GM18520 (cell line): ENCODE measurements at regions not wholly inside any gene's neighbourhood (a gene's known extent, or its start where the extent isn't known, plus 50 kb on each side); places are given as distances from the start of the nearest gene placed in this dataset.

Source experiments
- ATAC-seq: cut with Tn5 transposase; IDR thresholded peaks from one replicate; pipeline ENCODE4 v1.9.1; 2021; ENCODE audit not compliant: unreplicated experiment

DNA sequence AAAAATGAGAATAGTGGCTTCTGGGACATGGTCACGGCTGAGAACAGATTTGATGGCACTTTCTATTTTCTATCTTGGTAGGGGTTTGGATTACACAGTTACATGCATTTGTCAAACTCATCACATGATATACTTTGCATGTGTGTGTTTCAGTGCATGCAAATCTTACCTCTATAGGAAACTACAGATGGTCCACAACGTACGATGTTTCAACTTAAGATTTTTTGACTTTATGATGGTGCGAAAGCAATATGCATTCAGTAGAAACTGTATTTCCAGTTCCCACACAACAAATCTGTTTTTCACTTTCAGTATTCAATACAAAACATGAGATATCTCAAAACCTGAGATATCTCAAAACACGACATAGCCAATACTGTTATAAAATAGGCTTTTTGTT lies 231.8 kb upstream of the SPTLC3 start:
- no peak for ATAC-seq

DNA sequence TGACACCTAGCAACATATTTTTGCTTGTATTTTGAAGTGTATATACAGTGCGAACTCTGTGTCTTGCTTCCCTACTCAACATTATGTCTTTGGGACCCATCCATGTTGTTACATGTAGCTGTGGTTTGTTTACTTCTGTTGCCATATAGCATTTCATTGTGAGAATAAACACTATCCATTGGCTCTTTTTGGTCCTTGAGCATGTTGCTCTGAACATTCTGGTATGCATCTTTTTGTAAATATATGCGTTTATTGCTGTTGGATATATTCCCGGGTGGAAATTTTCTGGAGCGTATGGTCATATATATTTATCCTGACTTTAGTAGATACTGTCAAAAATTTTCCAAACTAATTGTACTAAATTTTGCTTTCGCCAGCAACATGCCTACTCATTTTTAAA lies 222.5 kb upstream of the SPTLC3 start:
- ATAC-seq = no peak

DNA sequence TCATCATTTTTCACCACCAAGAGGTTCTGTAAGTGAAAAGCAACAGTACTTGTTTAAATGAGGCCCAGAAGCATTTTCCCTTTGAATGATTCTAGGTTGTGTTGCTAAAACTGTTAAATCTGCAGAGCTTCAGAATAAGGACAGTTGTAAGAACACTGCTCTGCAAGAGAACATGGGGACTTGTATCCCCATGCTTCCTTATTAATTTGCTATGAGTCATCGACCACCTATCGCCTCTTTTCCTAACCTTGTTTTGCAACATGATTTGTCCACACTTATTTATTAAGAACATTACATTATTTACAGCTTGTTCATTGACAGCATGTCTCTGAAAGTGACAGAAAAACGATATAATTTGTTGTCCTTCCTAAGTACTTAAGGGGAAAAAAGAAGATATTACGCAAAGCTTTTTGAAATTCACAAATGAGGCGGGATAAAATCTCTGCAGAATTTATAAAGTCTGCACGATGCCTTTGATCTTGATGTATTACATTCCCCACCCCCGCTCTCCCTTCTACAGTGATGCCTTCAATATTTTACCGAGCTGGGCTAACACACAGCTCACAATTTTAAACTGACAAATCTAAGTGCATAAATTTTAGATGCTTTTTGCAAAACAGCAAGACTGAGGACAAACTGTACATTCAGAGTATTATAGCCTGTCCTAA lies 220.0 kb upstream of the SPTLC3 start:
- no peak for ATAC-seq

DNA sequence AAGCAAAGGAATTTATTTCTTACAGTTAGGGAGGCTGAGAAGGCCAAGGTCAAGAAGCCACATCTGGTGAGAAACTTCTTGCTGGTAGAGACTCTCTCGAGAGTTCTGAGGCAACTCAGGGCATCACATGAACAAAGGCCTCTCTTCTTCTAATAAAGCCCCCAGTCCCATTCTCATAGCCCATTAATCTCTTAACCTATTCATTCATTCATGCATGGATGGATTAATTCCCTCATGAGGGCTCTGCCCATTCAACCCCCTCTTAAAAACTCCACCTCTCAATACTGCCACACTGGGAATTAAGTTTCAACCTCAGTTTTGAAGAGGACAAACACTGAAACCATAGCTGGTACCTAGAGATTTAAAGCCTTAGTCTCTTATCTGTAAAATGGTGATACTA lies 217.9 kb upstream of the SPTLC3 start:
- no peak for ATAC-seq

DNA sequence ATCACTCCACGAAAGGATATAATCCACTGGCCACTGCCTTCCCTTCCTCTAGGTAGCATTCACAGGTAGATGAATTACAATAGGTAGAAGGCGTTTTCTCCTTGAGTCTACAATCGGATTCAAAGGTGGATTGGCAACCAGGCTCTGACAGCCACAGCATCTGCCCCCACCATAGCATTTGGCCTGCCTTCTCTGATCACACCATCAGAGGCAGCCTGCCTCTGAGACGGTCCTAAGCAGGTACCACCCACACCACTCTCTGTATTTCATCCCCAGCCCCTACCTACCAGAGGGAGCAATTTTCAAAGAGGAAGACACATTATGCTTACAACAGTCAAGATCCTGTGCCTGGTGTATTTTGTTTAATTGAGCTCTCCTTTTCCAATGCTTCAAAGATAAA lies 210.5 kb upstream of the SPTLC3 start:
- ATAC-seq = no peak

DNA sequence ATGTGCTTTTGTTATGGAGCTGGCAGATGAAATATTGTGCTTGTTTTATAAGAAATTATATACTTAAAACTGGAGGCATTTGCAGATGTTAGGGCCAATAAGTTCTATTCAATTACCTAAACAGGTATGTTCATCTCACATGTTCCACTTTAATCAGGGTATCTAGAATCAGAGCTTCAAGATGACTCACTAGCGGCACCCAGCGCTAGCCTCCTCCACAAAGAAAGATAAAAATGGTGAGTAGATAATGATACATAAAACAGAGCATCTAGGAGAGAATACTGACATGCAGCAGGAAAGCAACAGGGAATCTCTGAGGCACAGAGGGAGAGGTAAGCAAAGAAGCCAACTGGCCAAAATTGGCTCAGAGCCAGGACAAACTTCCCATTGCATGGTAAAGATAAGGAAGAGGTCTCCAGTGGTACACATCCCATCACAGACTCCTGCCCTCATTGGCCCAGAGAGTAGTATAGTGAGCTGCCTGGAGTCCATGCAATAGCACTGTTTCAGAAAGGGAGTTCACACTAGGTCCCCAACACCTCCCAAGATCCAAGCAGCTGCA lies 200.7 kb upstream of the SPTLC3 start:
- no peak for ATAC-seq

DNA sequence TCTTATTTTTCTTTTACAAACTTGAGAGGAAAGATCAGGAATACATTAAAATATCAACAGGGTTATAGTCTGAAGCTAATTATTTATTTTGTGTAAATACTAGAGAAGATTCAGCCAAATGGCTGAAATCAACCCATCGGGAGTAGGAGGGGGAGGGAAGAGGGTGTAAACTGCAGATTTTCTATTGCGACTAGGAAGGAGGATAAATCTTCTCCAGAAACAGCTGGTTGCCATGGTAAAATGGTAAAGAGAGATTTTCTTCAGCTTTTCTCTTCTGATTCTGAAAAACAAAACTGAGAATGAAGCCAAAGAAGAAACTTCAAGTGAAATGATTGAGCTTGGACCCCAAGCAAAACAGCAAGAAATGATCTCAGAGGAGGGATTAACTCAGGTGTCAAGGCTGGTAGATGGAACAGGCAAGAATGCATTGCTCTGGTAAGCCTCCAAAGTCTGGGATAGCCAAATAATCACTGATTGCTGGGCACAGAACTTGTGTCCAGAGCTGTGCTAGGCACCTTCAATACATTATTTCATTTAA lies 193.5 kb upstream of the SPTLC3 start:
- no peak for ATAC-seq

DNA sequence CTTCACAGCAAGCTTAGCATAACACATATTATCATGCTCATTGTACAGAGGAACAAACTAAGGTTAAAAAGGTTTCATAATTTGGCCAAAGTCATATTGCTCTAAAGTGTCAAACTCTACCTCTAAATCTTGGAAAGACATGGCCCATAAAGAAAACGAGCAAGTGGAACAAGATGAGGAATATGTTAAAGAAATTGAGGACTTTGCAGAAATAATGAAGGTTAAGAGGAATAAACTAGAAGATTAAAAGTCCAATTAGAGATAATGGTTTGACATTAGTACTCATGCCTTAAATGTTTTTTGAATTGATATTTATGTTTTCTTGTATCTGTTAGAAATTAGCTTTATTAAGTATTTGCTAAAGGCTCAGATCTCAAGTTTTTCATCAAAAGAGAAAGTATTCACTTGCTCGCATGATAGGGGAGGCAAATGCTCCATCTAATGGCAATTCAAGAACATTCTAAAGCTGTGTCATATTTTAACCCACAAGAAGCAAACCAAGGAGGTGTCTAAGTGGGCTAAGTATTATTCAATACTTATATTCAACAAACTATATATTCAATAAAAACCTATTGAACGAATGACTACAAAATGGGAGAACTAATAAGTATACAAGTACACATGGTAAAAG lies 192.9 kb upstream of the SPTLC3 start:
- no peak for ATAC-seq

DNA sequence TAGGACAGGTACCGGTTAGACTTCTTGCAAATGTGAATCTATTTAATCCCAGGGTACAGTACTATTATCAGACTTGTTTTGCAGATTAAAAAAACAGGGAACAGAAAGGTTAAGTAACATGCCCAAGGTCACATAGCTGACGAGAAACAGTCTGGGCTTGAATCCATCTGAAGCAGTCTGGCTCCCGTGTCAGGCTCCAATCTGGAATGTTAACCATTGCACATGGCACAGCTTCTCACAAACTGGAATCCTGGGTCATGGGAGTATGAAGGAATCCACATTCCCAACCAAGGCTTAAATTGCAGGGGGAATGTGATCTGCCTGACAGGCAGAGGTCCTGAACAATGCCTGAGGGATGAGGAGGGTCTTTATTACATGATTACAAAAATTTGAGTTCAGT lies 187.5 kb upstream of the SPTLC3 start:
- no peak for ATAC-seq

DNA sequence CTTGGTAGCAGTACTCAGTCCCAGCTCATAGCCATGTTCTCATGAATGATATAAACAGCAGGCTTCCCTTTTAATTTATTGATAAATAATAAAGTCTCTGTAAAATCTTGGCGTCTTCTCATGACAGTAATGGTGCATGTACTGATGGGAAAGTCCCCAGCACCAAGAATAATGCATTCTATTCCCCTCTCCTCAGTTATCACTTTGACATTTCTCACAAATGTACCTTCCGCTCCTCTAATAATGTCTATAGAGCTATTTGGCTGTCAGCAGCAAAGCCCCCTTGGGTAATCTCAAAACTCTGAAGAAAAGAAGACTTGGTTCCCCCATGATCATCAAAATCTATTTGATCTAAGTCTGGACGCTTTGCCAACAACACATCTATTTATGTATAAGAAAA lies 185.0 kb upstream of the SPTLC3 start:
- ATAC-seq = no peak

DNA sequence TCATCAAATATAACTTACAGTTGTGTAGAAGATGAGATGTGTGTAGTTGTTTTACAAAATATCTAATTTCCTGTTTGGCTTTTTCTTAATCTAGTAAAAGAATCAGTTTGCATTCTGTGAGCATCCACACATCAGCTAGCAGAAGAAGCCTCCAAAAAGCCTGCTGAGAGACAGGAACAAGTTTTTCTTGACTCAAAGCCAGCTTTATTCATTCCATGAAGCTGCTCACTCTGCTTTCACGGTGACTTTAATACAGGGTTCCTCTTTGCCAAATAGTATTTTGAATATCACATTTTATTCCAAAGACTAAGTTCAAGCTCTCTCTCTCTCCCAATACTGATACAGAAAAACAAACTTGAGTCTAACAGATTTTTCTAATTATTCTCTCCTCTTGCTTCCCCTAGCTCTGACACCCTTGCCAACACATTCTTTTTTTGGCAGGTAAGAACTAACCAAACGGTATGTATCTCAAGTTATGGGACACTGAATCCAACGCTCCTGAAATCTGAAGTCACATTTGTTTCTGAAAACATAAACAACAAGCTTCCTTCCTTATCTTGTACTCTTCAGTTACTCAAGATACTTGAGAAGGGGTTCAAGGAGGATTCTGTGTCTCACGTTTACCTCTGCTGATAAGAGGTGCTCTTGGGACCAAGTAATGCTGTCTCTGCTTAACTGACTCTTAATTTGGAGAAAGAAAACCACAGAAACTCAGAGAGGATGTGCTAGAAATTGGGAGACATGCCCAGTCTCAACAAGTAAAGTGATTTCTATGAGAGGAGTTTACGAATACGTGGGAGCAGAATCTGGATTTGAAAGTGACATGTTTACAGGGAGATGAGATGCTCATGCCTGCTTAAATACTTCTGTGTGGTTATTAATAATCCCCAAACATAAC lies 184.2 kb upstream of the SPTLC3 start:
- ATAC-seq = no peak

DNA sequence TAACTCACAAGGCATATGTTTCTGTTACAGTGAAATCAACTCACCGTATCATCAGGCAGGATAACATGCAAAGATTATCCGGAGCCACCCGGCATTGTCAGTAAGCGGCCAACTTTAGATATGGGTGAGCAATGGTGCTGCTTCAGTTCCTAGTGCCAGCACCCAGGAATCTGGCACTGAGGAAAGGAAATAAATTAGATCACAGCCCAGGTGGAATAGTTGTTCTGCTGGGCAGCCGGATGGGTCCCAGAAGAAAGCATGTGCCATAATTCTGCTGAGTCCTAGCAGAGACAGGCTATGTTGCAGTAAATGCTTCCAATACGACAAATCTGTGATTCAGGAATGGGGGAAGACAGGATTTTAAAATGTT lies 183.6 kb upstream of the SPTLC3 start:
- no peak for ATAC-seq

DNA sequence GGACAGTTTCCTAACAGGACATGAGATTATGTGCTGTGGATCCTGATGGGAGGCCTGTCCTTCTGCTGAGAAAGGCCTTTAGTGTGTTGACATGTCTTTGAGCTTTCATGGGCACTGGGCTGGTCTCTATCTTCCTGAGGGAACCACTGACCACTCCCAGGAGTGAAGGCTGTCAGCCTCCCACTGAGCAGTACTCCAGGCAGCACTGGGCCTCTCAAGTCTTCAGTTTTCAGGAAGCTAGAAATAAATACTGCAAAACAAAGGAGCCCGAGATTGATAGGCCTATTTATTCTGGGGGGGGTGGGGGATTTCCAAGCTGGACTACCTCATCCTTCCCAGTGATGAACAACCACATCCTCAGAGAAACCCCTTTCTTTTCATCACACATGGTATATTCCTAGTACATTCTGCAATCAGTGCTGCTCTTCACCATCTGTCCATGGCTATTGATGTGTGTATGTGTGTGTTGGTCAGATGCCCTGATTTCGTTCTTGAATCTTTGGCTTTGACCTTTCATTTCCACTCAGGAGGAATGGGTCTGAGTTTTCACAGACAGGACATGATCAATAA lies 180.9 kb upstream of the SPTLC3 start:
- ATAC-seq = no peak

DNA sequence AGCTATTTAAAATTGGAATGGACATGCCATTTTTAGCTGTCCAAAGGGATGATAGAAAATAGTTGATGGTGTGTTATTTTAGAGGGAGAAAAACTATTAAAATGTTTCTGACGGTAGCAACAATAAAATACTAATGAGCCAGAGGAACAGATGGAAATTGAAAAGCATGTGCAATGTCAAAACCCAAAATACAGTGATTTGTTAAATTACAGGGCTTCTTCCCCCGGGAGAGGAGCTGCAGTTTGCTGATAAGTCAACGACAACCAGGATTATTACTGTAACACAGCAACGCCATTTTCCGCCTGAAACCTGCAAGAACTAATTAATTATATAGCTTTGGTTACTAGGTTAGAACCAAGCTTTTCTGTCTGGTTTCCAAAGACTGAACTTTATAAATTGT lies 179.6 kb upstream of the SPTLC3 start:
- no peak for ATAC-seq

DNA sequence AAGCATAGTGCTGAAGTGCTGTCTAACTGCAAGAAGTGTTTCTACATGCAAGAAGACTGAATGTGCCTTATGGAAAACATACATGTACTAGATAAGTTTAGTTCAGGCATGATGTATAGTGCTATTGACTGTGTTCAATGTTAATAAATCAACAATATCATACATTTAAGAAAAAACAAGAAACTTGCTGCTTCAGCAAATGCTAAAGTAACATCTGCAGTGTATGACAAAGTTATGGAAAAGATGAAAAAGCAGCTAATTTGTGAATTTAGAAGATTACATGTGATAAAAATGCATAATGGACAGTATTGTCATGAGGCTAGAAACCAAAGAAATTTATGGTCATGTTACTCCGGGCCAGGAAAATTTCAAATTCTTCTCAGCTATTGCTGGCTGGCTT lies 174.9 kb upstream of the SPTLC3 start:
- ATAC-seq = no peak

DNA sequence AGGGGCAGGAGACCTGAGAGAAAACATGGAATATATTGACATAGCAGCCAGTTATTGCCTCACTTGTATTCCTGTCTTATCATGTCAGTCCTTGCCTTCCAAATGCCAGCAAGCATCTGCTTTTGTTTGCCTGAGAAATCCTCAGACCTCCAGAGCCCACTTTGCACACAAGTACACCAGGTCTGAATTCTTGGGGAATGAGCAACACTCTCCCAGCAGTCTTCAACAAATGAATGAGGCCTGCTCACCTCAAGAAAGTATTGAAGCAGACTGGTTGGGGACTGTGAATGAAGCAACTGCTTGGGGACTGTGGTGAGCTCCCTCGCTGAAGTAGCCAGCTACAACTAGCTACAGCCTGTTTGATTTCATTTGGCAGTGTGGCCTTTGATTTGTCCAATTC lies 172.8 kb upstream of the SPTLC3 start:
- ATAC-seq = no peak

DNA sequence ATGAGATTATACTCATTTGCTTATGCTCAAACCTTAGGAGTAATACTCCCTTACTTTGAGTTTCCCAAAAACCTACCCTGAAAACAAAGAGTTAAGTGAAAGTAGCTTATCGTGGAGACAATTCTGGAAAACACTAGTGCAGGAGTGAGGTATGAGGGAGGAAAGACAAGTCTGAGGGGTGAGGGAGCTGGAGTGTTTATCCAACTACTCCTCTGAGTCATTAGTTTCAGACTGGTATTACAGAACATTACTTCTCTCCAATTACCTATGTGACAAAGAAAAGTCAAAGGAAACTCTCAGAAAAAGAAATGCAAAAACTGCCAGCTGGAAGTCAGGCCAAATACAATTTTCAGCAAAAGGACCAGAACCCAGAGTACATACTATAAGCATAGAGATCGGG lies 171.1 kb upstream of the SPTLC3 start:
- ATAC-seq = no peak

DNA sequence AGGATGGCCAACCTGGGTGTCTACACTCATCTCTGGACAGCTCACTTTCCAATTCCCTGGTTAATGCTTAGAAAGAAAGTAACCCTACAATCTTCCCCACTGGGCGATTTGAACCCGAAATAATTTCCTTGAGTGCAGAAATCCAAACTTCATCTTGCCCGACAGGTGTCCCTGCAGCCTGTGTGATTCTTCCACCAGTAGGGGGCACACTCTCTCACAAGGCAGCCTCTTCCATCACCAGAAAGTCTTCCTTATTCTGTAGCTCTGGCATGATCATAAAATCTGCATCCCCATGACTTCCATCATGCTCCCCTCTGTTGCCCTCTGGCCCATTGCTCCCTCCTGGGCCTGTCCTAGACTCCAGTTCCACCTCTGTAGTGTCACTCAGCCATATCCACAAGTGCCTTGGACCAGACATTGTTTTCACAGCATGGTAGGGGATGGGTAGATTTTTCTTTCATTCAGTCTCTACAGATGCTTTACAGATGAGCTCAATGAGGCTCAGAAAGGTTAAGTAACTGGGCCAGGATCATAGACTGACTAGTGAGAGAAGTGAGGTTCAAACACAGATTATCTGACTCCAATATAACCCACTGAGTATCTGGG lies 170.4 kb upstream of the SPTLC3 start:
- ATAC-seq = no peak

DNA sequence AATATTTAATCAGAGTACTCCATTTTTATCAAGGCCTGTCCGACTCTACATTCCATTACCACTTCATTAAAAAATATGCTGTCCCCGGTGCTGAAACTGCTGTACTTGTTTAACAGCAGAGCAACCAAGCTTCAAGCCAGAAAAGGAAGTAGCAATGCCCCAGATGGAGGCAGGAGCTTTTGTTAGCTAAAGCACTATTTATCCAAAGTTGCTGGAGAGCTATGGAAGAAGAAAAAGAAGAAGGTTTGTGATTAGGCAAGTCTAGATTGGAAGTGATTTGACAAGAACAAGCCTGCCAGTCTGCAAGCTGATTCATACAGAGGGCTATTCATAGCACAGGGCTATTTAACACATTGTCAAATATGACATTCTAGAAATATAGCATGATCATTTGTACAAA lies 160.9 kb upstream of the SPTLC3 start:
- ATAC-seq = no peak

DNA sequence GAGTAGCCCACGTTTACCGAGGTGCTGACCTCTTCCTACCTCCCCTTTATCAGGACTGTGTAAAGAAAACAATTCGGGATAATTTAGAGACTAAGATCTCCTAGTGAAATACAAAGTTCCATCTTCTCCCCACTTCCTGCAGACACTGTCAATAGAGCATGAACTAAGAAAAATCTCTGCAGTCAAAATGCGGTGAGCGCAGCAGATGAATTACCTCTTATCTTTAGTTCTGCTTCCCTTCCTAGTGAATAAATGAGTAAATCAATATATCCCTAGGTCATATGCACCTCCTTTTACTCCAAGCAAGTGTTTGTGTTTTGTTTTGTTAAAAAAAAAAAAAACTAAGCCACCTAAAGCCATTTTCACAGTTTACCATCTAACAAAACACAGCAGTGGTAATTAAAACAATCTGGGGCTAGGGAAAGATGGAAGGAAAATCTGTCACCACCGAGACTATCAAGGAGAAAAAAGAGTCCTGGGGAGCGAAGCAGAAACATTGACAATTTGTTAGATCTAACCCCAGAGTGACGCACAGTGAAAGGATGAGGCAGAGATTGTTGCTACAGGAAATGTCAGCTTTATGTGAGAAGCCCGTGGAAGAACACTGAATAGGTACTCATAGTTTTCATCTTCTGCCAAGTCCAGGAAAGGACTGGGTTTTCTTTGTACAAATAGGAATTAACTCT lies 159.4 kb upstream of the SPTLC3 start:
- no peak for ATAC-seq
